HG03159 (cell line): ENCODE measurements at regions not wholly inside any gene's neighbourhood (a gene's known extent, or its start where the extent isn't known, plus 50 kb on each side); places are given as distances from the start of the nearest gene placed in this dataset.
"Not testable (repeated sequence)": the region's sequence is repeated elsewhere in the genome, so short reads cannot be mapped to it uniquely, and the experiment has no call there.

Experiments
- ATAC-seq: cut with Tn5 transposase; IDR thresholded peaks from one replicate; pipeline ENCODE4 v1.9.1; 2021; ENCODE audit warnings: mild to moderate bottlenecking, moderate library complexity; ENCODE audit not compliant: unreplicated experiment

DNA sequence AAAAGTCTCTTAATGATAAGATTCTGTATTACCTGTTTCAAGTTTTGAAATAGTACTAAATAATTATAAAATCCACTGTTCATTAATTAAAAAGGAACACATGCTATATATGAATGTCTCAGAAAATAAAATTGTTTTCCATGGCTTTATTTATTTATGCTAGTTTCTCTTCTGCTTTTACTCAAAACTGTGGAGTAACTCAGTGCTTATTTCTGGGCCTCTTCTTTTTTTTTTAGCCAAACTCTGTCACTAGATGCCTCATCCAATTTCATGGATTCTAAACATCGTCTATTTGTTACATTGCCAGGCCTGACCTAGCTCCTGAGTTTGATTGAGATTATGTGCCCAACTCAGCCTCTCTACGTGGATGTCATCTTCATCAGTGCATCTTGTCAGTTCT lies 1509.7 kb downstream of the MAT2B start:
- no peak for ATAC-seq

DNA sequence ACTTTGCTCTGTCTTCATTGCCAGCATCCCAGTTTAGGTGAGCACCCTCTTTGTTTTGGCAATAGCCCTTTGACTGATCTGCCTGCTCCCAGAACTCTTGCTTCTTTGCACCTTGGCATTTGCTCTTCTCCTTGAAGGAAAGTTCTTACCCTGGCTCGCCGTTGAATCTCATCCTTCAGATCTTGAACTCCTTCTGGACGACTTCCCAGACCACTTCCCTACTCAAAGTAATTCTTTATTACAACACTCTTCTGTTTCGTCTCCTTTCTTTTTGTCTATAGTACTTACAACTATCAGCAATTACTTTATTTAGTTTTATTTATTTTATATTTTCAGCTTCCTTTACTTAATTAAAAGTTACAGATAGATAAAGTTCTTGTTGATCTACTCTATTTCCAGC lies 1510.1 kb downstream of the MAT2B start:
- ATAC-seq: no peak

DNA sequence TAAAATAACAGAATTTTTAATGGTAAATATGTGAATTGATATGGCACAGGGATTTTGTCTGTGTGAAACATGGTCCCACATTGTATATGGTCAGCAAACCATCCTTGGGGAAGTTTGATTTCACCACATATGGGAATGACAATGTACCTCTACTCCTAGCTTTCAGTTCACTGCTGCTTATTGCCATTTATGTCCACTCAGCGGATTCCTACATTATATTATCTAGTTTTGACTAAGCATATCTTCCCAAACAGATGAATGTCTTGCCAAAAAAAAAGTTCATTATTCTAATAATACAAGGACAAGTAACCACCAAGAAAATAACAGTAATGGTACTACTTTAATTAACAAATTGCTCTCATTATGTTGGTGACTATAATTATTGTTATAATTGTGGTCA lies 1521.6 kb downstream of the MAT2B start:
- no peak for ATAC-seq

DNA sequence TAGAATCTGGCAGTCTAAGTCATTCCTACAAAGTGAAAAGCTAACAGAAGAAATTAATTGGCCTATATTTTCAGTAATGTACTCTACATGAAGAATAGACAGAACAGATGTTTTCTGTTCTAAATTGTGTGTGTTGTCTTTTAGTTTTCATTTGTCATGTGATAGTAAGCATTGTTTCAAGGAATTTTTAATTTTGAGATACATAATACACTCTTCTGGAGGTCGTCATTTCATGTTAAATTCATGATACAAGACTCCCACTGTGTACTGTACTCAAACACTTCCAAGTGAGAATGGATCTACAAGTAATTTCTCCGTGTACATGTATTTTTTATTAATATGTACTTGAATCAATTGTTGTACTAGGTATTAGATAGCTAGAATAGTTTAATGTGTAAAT lies 1522.9 kb downstream of the MAT2B start:
- no peak for ATAC-seq

DNA sequence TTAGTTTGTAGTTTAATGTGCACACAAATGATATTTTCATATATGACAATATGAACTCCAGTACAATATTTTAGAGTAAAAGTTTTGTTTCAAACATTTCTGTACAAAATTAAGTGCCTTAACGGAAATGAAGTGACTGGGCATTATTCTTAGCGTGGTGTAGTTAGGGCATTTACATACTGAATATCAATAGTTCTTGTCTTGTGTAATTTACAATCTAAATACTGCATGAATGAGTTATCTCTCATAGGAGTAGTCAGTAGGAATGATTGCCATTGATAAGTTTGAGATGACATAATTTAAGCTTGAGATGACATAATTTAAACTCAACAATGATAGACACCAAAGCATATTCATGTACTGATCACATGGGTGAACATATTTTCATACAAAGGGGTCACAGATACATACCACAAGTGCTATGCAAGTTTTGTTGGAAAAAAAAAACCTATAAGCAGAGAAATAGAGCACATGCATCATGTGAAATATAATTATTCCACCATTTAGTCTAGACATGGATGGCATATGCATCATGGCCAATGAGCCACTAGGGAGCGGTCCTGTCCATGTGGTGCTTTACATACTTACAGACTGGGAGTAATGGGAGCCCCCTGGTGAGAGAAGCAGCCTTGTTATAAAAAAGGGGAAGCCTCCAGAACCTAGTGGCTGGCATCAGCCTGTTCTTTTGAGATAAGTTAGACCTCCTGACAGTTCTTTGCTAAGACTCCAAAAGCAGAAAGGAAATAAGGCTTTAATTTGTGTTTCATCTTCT lies 1523.9 kb downstream of the MAT2B start:
- ATAC-seq: no peak

DNA sequence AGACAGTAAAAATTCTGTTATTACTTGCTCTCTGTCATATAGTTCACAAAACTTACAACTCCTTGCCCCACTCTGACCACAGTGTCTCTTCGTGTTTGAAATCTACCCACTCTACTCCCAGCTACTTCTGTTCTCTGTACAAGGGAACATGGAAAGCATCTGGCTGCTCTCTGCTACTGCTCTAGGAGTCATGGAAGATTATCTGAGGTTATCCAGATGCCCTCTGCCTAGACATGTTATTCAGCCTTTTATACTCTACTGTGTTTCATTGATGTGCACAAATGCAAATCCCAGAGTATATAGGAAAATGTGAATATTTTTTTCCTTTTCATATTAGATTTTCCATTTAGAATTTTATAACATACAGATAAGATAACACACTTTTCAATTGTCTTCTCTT lies 1525.6 kb downstream of the MAT2B start:
- no peak for ATAC-seq

DNA sequence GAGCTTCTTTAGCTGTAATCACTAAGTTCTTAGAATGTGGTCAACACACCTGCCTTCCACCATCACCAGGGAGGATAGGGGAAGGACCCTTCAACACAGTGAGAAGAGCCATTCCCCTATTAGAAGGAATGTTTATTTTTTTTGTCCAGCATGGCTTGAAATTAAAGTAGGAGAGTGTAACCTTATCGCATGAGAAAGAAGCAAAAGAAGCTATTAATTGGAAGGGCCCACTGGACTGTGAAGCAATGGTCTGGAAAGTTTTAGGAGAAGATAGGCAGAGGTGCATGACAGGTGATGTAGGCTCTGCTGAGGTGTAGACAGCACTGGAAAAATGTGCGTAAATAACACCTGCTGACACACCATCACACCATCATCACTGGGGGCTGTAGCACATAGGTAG lies 1526.0 kb downstream of the MAT2B start:
- ATAC-seq: no peak

DNA sequence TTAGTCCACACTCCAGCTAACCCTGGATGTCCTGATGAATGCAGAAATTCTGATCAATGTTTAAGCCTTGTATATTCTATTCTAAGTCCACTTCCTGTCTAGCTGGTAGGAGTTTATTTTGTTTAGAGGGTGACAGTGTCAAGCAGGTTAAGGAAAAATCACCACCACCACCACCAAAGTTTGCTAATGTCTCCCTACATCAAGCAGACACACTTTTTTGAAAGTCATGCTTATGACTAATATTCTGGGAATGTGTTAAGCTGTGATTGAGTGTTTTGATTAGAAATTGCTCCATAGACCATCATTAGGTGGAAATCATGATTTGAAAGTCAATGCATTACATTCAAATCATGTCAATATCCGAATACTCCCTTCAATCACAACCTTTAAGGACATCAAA lies 1530.1 kb downstream of the MAT2B start:
- ATAC-seq: no peak

DNA sequence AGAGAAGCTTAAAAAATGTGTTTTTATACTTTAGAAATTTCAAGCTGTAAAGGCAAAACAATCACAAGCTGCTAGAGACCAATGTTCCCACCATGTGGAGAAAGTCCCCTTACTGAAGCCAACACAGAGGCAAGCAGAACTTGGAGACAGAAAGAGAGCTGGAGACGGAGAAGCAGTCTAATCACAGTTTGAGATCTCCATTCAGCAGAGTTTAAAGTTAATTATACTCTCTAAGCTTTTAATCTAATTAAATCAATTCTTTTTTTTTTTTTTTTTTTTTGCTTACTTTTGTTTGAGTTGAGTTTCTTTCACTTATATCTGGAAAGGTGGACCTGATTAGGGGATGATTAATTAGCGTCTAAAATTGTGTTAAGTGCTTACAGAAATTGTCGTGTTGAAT lies 1534.3 kb downstream of the MAT2B start:
- ATAC-seq: no peak

DNA sequence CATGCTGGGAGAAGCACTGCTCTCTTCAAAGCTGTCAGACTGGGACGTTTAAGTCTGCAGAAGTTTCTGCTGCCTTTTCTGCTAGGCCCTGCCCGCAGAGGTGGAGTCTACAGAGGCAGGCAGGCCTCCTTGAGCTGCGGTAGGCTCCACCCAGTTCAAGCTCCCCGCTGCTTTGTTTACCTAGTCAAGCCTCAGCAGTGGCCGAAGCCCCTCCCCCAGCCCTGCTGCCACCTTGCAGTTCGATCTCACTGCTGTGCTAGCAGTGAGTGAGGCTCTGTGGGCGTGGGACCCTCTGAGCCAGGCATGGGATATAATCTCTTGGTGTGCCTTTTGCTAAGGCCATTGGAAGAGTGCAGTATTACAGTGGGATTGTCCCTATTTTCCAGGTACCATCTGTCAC lies 1540.5 kb downstream of the MAT2B start:
- ATAC-seq: not testable (repeated sequence)

DNA sequence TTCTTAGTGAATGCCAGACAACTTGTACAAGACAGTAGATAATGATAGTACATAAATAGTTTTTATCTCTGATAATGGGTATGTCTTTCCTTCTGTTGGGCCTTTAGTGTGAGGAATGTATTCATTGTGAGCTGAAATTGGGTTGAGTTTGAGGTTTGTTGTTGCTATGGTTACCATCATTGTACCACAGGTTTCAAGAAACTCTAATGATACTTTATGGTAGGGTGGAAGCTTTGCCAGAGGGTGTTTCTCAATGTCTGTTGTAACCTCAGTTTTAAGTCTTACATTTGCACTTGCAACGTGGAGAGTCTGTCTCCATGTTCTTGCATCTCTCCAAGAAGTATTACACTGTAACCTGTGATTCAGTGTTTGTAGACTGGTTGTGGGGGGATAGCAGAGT lies 1550.1 kb downstream of the MAT2B start:
- ATAC-seq: no peak

DNA sequence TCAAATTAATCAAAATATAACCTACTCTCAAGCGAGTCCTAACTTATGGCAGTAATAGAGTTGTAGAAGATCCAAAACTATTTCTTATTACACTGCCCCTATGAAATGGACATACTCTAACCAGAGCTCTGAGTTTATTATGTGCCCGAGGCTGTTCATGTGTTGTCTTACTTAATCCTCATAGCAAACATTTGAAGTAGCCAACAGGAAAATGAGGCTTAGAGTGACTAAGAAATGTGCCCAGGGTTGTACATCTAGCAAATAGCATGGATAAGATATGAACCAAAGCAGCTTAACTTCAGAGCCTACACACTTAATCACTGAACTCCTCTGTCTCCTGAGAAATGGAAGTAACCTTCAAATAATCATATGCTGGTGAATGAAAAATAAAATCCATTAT lies 1551.7 kb downstream of the MAT2B start:
- no peak for ATAC-seq

DNA sequence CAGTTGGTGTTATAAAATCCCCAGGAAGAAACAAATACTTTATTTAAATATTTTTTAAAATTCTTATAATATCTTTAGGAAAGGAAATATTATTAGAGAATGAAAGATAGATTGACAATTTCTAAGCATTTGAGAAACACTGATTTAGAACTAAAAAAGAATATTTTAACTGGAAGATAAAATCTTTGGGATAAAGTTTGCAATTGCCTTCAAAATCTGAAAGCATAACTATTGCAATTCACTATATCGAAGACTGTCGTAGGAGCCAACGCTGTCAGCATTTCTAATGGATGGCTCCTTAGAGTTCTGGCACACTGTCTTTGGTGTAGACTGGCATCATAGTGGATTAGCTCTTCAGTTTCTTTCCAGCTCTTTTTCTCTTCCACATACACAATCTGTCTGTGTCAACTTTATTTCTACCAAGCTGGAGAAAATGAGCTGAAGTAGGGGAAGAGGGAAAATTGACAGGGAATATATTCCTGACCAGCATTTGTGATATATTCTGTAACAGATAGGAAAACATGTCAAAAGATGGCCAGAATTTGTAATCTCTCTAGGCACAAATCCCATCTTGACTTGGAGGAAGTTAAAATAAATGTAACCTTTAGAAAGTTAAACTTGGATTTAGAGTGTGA lies 1561.4 kb downstream of the MAT2B start:
- ATAC-seq: no peak

DNA sequence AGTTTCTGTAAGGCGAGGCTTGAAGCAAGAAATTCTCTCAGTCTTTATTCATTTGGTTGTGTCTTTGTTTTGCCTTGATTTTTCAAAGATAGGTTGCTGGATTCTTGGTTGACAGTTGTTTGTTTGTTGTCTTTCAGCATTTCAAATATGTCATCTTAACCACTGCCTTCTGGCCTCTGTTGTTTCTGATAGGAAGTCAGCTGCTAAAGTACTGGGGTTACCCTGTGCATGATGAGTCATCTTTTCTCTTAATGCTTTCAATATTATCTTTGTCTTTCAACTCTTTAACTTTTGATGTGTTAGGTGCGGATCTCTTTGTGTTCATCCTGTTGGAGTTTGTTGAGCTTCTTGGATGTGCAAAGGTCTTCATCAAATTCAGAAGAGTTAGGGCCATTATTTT lies 1571.3 kb downstream of the MAT2B start:
- ATAC-seq: no peak

DNA sequence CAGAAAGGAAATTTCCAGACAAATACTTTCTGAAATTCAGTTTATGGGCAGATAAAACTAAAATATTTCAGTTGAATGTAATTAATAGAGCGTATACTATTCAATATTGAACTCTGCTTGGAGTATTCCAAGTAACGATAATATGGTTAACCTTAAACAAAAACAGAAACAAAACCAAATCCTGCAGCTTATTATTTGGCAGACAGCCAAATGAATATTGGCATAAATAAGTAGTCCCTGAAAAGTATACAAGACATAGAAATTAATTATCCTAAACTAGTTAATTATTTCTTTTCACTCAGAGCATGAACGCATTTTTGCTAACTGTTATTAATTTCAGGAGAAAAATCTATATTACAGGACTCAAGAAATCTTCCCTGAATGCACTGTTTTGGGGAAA lies 1574.0 kb downstream of the MAT2B start:
- no peak for ATAC-seq

DNA sequence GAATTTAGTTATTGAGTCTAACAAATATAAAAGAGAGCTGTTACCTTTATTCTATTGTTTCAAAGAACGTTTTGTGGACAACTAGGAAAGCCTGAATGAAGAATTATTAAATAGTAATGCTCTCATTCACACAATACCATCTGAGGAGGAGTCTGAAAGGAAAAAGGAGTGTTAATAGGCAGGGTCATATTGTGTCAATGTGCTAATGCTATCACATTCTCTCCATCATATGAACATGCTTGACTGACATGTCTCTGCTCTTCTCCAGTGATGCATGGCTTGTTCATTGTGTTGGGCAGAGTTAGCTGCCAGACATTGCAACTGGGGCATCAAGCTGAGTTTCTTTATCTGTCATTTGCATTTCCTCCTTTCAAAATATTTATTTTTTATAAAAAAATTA lies 1578.0 kb downstream of the MAT2B start:
- no peak for ATAC-seq

DNA sequence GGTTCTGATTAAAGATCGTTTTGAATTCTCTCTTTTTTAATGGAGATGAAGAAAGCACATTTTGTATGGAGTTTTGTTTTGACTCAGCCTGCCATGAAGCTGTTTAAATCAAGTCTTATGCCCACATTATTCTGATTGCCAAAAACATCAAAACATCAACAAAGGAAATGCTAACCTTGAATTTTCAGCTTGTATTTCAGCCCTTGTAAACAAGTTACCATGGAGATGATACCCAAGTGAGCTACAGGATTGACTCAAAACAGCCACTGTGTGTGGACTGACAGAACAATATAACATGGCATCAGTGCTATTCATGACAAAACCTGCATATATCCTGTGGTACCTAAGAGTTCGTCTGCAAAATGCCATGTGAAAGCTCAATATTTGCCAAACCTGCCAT lies 1581.0 kb downstream of the MAT2B start:
- ATAC-seq: no peak

DNA sequence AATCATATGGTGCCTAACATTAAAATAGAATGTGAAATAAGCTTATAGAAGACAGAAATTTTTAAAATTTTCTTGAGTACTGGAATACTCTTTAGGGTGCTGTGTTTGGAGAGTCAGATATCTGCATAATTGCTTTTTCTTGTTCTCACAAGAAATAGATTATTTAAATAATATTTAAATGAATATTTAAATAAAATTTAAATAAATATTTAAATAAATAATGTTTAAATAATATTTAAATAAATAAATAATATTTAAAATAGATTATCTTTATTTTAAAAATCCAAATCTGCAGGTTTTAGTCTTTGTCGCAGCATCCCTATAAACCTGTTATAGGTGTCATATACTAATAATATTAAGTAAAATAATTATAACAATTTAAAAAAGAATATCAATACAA lies 1589.4 kb downstream of the MAT2B start:
- no peak for ATAC-seq

DNA sequence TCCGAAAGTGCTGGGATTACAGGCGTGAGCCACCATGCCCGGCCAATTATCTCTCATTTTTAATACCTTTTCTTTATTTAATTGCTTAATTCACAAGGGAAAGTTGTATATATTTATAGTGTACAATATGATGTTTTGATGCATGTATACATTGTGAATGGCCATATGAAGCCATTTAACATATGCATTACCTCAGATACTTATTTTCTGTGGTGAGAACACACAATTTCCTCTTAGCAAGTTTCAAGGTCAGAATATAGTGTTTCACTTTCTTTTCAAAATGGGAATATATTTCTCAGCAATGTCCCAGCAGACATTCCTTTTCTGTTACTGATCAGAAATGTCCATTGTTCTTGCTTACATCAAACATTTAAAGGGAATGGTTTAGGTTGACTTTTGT lies 1596.3 kb downstream of the MAT2B start:
- ATAC-seq: no peak

DNA sequence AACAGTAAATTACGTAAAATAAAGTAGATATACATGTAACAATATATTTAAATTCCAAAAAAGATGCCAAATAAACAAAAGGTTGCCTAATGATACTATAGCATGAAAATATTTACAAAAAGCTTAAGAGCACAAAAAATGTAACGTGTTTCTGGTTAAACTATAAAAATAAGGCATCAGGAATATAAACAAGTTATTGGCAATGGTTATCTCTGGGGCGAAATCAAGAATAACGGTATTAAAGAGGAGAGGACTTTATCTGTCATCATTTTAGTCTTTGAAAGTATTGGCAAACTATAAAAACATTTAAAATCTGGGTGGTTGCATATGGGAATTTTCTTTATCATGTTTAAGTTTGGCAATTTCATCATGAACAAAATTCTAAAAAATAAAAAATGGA lies 1599.2 kb downstream of the MAT2B start:
- no peak for ATAC-seq

DNA sequence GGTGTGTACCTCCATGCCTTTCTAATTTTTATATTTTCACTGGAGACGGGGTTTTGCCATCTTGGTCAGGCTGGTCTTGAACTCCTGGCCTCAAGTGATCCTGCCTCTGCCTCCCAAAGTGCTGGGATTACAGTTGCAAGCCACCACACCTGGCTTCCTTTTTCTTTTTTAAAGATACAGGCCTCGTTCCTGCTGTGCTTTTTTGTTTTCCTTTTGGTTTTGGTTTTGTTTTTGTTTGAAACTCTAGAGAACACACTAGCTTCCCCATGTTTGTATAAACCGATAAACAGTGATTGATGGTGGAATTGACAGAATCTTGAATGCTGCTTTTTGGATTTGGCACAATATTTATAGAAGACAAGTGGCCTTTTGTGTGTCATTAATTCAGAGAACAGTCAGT lies 1603.4 kb downstream of the MAT2B start:
- no peak for ATAC-seq

DNA sequence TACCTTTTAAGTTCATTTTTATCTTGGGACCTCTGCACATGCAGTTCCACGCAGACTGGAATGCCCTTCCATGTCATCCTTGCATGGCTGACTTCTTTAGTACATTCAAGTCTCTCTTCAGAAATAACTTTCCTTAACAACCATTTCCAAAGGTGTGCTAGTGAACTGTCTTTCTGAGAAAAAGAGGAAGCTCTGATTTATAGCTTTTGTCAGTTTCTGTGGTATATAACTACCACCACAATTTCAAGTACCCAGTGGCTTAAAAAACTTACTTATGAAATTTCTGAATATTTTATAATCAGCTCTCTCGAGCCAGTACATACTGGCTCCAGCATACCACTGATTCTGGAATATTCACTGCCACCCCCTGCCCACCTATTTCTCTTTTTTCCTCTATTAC lies 1613.8 kb downstream of the MAT2B start:
- ATAC-seq: no peak

DNA sequence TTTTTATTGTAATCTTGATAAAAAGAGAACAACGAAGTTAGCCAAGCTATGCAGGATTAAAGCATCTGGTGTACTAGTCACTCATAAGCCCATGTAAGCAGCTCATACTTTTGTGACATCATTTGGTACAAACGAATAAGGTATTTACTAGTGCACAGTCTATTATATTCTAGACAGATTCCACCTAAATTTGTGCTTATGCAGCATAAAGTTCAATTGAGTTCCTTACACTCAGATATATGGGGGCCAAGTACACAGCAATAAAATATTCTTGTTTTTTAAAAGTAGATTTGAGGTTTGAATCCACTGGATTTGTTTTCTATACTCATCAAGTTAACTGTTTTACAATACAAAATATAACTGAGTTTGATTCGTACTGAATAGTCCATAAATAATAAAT lies 1621.2 kb downstream of the MAT2B start:
- no peak for ATAC-seq
